Left ventricle myocardium inferior (tissue), 1 donor: ENCODE measurements at regions not wholly inside any gene's neighbourhood (a gene's known extent, or its start where the extent isn't known, plus 50 kb on each side); places are given as distances from the start of the nearest gene placed in this dataset.

Experiments
- DNase-seq: peaks from one replicate; pipeline ENCODE4 v3.0.0-alpha.2; 2020
- H3K27ac ChIP-seq: fragments of 200-600 bp; replicated peaks from 2 replicates; pipeline ENCODE4 v1.8.0; 2021
- H3K27me3 ChIP-seq: fragments of 200-600 bp; 2 replicates; pipeline ENCODE4 v1.8.0; 2021; ENCODE audit warnings: low read depth
- H3K36me3 ChIP-seq: fragments of 200-600 bp; 2 replicates; pipeline ENCODE4 v1.8.0; 2021
- H3K4me1 ChIP-seq: fragments of 200-600 bp; 2 replicates; pipeline ENCODE4 v1.8.0; 2021
- H3K4me3 ChIP-seq: fragments of 200-600 bp; 2 replicates; pipeline ENCODE4 v1.8.0; 2021; ENCODE audit warnings: mild to moderate bottlenecking, moderate library complexity
- H3K9me3 ChIP-seq: fragments of 200-600 bp; replicated peaks from 2 replicates; pipeline ENCODE4 v1.8.0; 2021
- CTCF ChIP-seq: fragments of 200-600 bp; IDR thresholded peaks from 2 replicates; pipeline ENCODE4 v1.8.0; 2021; ENCODE audit warnings: antibody characterized with exemption, mild to moderate bottlenecking, borderline replicate concordance
- intact Hi-C: fragments of 100-400 bp; cut with micrococcal nuclease; formaldehyde crosslinking; loops from one replicate; pipeline ENCODE4 v1.11.0; 2022
- donor health status: DM: no; HTN: yes; CAD: no; lungs with severe emphysema.

DNA sequence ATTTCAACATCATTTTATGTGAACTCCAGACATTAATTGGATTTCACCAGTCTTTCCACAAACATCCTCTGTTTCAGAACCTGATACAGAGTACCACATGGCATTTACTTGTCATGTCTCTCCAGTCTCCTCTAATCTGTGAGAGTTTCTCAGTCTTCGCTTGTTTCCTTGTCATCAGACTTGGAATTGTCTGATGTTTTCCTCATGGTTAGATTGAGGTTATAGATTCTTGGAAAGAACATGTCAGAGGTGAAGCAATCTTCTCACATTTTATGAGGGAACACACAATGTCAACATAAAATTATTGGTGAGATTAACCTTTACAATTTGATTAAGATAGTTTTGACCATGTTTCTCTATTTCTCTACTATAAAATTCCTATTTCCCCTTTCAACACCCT is 74.9 kb upstream of the TMPRSS15 start:
- intact Hi-C loops = no loop called here
- no peak for DNase-seq
- TF ChIP-seq CTCF = no peak
- Histone ChIP-seq H3K27me3 (no peaks in the 10 kb centered on the region), H3K36me3 (no peaks in the 10 kb centered on the region), H3K9me3 (peaks cover 11% of the 10 kb centered on the region), H3K27ac (no peak overlapping the region), H3K4me3 (no peak overlapping the region), H3K4me1 (no peaks in the 10 kb centered on the region)

- no peak for TF ChIP-seq CTCF
- no peaks in the 10 kb centered on the region for H3K9me3 ChIP-seq
Measured at GRCh38 chr21:18488252-18488651, 84.7 kb upstream of the TMPRSS15 start.

GRCh38 chr21:18493422-18493821 is 89.8 kb upstream of the TMPRSS15 start:
- H3K27ac ChIP-seq = no peak overlapping the region
- H3K4me3 ChIP-seq = no peak overlapping the region
- intact Hi-C loops = no loop called here
- no peak for TF ChIP-seq CTCF
- DNase-seq = no peak
- H3K36me3 ChIP-seq = no peaks in the 10 kb centered on the region
- no peaks in the 10 kb centered on the region for H3K27me3 ChIP-seq
- H3K9me3 ChIP-seq = no peaks in the 10 kb centered on the region
- no peaks in the 10 kb centered on the region for H3K4me1 ChIP-seq

More at GRCh38 chr21:18488252-18488651, 84.7 kb upstream of the TMPRSS15 start:
- H3K4me3 ChIP-seq = no peak overlapping the region
- H3K4me1 ChIP-seq = no peaks in the 10 kb centered on the region
- no peak overlapping the region for H3K27ac ChIP-seq
- intact Hi-C loops = no loop called here
- no peaks in the 10 kb centered on the region for H3K27me3 ChIP-seq
- H3K36me3 ChIP-seq = no peaks in the 10 kb centered on the region
- no peak for DNase-seq

- no peaks in the 10 kb centered on the region for H3K9me3 ChIP-seq
- H3K36me3 ChIP-seq = no peaks in the 10 kb centered on the region
- H3K27ac ChIP-seq = no peak overlapping the region
- DNase-seq = no peak
- no peak overlapping the region for H3K4me3 ChIP-seq
- no peak for TF ChIP-seq CTCF
- intact Hi-C loops = no loop called here
- no peaks in the 10 kb centered on the region for H3K27me3 ChIP-seq
- no peaks in the 10 kb centered on the region for H3K4me1 ChIP-seq
Measured at GRCh38 chr21:18495523-18495922, 91.9 kb upstream of the TMPRSS15 start.

GRCh38 chr21:18498431-18498830 is 94.8 kb upstream of the TMPRSS15 start:
- H3K36me3 ChIP-seq = no peaks in the 10 kb centered on the region
- H3K9me3 ChIP-seq = peaks cover 10% of the 10 kb centered on the region
- no peak for TF ChIP-seq CTCF
- no peaks in the 10 kb centered on the region for H3K4me1 ChIP-seq
- H3K27ac ChIP-seq = no peak overlapping the region
- no peaks in the 10 kb centered on the region for H3K27me3 ChIP-seq
- intact Hi-C loops = no loop called here
- H3K4me3 ChIP-seq = no peak overlapping the region
- no peak for DNase-seq
